ENCODE measurements at regions not wholly inside any gene's neighbourhood (a gene's known extent, or its start where the extent isn't known, plus 50 kb on each side); places are given as distances from the start of the nearest gene placed in this dataset.

GRCh38 chr16:85428168-85428898, 184.8 kb upstream of the GSE1 start:
- no peaks in the 10 kb centered on the region for H3K4me1 ChIP-seq (ENCODE audit: control insufficient read depth in 1 of 2, insufficient read depth in 1 of 2, low read depth in 1 of 2, low read length in 1 of 2)
- H3K9me3 ChIP-seq, result no peaks in the 10 kb centered on the region
- no peak for TF ChIP-seq CTCF (IDR thresholded peaks at IDR 0.05)
- no peaks in the 10 kb centered on the region for H3K27me3 ChIP-seq
- no peaks in the 10 kb centered on the region for H3K36me3 ChIP-seq
- H3K4me3 ChIP-seq (ENCODE audit: low read depth in 1 of 2, low read length in 1 of 2), result no peak overlapping the region
- H3K27ac ChIP-seq, result no peak overlapping the region

GRCh38 chr16:85428899-85429775, 184.0 kb upstream of the GSE1 start:
- H3K9me3 ChIP-seq, result no peaks in the 10 kb centered on the region
- no peak overlapping the region for H3K4me3 ChIP-seq (ENCODE audit: low read depth in 1 of 2, low read length in 1 of 2)
- H3K27me3 ChIP-seq, result no peaks in the 10 kb centered on the region
- H3K27ac ChIP-seq, result no peak overlapping the region
- no peaks in the 10 kb centered on the region for H3K36me3 ChIP-seq
- no peak for TF ChIP-seq CTCF (IDR thresholded peaks at IDR 0.05)
- H3K4me1 ChIP-seq (ENCODE audit: control insufficient read depth in 1 of 2, insufficient read depth in 1 of 2, low read depth in 1 of 2, low read length in 1 of 2), result no peaks in the 10 kb centered on the region

- TF ChIP-seq CTCF (IDR thresholded peaks at IDR 0.05), result no peak
- Histone ChIP-seq H3K9me3 (no peaks in the 10 kb centered on the region), H3K27me3 (no peaks in the 10 kb centered on the region)
These were observed 183.2 kb upstream of the GSE1 start for GRCh38 chr16:85429776-85430522.

GRCh38 chr16:85430523-85431421, 182.3 kb upstream of the GSE1 start:
- H3K27me3 ChIP-seq, result no peaks in the 10 kb centered on the region
- no peak overlapping the region for H3K4me3 ChIP-seq (ENCODE audit: low read depth in 1 of 2, low read length in 1 of 2)
- no peaks in the 10 kb centered on the region for H3K9me3 ChIP-seq
- no peak for TF ChIP-seq CTCF (IDR thresholded peaks at IDR 0.05)
- H3K4me1 ChIP-seq (ENCODE audit: control insufficient read depth in 1 of 2, insufficient read depth in 1 of 2, low read depth in 1 of 2, low read length in 1 of 2), result no peaks in the 10 kb centered on the region
- H3K27ac ChIP-seq, result no peak overlapping the region
- no peaks in the 10 kb centered on the region for H3K36me3 ChIP-seq

More at GRCh38 chr16:85429776-85430522, 183.2 kb upstream of the GSE1 start:
- Histone ChIP-seq H3K27ac (no peak overlapping the region), H3K4me1 (ENCODE audit: control insufficient read depth in 1 of 2, insufficient read depth in 1 of 2, low read depth in 1 of 2, low read length in 1 of 2) (no peaks in the 10 kb centered on the region), H3K36me3 (no peaks in the 10 kb centered on the region), H3K4me3 (ENCODE audit: low read depth in 1 of 2, low read length in 1 of 2) (no peak overlapping the region)
